ENCODE measurements at regions not wholly inside any gene's neighbourhood (a gene's known extent, or its start where the extent isn't known, plus 50 kb on each side); places are given as distances from the start of the nearest gene placed in this dataset.

- TF ChIP-seq POLR2A (IDR thresholded peaks at IDR 0.05; ENCODE audit: low read depth, low read length) (no peak), TAF1 (IDR thresholded peaks at IDR 0.05; ENCODE audit: low read depth, low read length) (no peak), POLR2AphosphoS5 (IDR thresholded peaks at IDR 0.05; ENCODE audit: low read depth, low read length) (no peak)
These were observed 716.3 kb downstream of the BRINP1 start for GRCh38 chr9:118652912-118653311.

Measured in GM12891 (cell line).